HG02852 (cell line): ENCODE measurements at regions not wholly inside any gene's neighbourhood (a gene's known extent, or its start where the extent isn't known, plus 50 kb on each side); places are given as distances from the start of the nearest gene placed in this dataset.

ENCODE experiments used
- ATAC-seq: cut with Tn5 transposase; IDR thresholded peaks from one replicate; pipeline ENCODE4 v1.9.1; 2021; ENCODE audit warnings: mild to moderate bottlenecking, moderate library complexity; ENCODE audit not compliant: unreplicated experiment

GRCh38 chr1:4033713-4034112 lies 133.6 kb upstream of the C1orf174 start:
- no peak for ATAC-seq

DNA sequence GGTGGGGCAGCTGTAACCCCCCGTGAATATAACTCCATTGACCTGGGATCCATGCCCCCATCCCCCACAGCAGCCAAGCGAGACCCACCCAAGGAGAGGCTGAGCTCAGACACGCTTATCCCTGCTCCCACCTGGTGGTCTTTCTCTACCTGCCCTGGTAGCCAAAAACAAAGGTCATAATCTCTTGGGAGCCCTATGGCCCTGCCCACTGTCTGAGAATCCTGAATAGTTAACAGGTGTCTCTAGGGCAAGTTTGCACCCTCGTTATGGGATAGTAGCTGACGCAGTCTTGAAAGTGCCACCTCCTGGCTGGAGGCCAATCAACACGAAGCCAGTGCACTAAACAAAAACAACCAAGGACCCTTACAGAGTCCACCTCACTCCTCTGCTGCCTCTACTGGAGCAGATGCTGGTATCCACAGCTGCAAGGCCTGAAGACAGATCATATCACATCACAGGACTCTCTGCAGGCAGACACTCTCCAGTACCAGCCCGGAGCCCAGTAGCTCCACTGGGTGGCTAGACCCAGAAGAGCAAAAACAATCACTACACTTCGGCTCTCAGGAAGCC lies 134.3 kb upstream of the C1orf174 start:
- ATAC-seq, result no peak

GRCh38 chr1:4044967-4045366 lies 144.9 kb upstream of the C1orf174 start:
- no peak for ATAC-seq

DNA sequence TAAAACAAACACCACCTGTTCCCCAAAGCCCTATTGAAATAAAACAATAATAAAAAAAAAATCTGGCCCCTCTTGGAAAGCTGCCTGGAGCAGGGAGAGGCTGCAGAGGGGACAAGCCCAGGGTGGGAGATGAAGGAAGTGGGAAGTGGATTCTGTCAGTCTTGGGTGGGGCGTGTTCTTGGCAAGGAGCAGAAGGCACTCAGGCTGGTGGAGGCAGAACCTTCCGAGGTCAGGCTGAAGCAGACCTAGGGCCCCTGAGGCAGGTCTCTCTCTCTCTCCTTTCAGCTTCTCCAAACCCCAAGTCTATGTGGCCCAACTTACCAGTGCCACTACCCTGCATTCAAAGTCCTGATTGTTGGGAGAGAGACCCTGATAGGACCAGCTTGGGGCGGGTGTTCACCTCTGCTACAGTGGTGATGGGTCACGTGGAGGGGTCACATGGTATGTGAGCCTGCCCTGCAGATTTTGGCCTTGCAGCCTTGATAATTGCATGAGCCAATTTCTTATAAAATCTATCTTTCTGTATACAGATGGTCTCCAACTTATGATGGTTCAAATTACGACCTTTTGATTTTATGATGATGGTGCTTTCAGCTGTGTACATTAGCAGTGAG lies 145.4 kb upstream of the C1orf174 start:
- ATAC-seq, result no peak

DNA sequence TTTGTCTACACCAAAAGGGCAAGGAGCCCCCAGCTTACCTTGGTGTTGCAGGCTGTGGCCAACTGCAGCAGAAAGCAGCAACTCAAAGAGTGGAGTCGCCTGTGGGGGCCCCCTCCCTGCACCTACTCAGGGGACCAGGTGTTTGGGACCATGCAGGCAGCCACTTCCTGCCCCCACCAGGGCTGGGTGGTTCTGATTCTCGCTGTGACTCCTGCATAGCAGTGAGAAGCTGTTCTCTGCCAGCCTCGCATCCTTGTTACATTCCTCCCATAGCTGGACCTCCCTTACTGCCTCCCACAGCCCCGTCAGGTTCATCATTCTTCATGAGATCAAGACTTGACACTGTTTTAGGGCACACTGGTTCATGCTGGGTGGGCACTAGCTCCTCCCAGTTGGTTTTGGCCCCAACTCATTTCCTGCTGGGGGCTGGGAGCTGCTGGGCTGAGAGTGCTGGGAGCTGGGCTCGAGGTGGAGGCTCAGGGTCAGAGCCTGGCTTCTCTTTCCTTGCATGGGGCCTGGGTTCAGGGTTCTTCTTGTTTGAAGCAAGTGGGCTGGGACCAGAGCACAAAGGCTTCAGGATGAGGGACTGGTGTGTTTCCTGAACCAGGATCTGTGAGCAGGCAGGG lies 146.9 kb upstream of the C1orf174 start:
- ATAC-seq, result no peak

- ATAC-seq, result no peak
Observed at GRCh38 chr1:4047666-4048065, 147.6 kb upstream of the C1orf174 start.

DNA sequence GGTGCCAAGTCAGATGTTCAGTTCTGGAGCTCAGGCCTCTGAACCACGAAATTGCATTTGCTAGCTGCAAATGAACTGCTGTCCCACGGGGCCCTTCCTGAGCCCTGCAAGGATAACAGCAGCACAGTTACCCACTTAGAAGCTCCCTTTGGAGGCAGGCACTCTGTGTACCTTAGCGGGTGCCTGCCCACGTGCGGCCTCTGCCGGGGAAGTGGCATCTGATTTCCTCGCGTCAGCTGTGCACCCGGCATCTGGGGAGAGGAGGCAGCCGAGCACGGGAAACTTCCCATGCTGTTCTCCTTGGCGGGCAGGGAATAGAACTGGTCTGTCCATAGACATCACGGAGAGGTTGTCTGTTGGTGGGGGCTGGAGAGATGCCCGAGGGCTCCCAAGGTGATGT lies 148.0 kb upstream of the C1orf174 start:
- ATAC-seq, result no peak

DNA sequence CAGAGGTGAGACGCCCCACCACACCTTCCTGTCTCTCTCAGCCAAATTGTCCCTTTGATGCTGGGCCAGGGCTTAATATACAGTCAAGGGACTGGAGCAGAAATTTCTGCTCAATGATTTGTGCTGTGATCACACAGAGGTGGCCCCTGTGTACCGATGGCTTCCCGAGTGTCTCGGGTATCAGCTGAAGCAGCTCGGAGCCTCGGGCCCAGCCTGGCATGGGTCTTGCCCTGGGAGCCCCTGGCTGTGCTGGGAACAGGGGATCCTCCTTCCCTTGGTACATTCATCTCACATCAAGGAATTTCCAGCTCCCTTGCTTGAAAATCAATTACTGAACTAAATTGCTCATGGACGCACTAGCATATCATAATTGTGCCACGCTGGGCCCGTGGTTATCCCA lies 148.8 kb upstream of the C1orf174 start:
- no peak for ATAC-seq

DNA sequence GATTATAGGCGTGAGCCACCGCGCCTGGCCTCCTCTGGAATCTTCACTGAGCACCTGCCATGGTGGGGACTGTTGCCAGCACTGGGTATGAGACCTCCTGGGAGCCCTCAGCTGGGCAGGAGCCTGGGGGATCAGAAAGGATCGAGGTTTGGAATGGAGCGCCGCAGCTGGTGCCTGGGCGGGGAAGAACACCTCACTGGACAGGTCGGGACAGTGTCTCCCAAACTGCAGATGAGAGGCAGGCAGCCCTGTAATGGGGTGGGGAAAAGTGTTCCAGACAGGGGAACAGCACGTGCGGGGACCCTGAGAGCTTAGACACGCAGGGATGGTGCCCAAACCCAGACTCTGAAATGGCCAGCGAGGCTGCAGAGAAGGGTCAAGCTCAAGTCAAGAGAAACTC lies 150.9 kb upstream of the C1orf174 start:
- no peak for ATAC-seq

DNA sequence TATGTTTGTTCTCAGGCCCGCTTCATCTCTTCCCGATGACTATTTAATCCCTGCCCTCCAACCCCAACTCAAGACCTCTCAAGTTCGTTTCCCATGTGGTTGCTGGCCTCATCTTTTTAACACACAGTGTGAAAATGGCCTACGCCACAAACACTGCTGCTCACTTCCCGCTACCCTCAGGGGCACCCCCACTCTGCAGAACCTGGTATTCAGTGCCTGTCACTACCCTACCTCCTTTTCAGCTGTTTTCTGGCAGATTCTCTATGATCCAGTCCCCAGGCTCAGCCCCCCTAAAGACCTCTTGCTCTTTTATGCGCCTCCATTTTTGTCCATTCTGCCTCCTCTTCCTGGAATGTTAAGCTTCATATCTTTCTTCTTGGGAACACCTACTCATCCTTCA lies 152.6 kb upstream of the C1orf174 start:
- no peak for ATAC-seq

- ATAC-seq, result no peak
Observed at GRCh38 chr1:4053160-4053748, 153.2 kb upstream of the C1orf174 start.

DNA sequence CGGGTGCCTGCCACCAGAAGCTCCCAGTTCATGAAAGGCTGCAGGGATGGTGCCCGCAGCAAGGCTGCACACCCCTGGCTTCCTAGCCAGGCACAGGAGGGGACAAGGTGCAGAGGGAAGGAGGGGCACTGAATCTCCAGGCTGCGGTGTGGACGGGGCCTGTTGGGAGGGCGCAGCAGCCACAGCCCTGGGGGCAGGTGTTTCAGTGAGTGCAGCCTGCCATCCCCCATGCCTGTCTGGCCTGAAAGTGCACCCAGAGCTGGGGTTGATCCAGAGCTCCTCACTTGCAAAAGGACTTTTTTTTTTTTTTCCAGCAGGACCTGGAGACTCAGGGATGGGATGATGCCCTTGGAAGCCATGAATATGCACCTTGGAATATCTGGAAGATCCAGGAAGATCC lies 153.7 kb upstream of the C1orf174 start:
- no peak for ATAC-seq

DNA sequence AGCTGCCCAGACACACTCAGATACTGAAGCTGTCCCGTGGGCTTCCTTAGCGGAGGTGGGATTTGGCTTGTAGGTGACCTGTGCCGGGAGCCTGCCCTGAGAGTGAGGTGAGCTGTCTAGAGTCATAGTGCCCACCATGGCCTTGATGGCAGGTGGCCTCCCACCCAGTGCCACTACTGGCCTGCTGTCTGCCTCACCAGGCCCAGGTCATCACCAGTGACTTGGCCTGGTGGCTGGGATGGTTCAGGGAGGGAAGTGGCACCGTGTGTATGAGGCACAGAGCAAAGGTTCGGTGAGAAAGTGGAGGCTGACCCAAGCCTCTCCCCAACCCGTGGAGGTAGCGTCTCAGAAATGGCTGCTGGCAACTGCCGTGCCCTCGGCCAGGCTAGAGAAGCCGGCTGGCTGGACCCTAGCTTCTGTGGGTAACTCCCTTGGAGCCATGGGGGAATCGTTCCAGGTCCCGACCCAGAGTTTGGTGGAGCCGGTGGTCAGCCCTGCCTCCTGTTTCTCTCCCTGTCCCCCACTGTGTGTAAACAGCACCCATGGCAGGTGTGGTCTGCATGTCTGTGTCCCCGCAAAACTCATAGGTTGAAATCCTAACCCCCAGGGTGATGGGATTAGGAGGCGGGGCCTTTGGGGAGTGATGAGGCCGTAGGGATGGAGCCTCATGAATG lies 155.4 kb upstream of the C1orf174 start:
- no peak for ATAC-seq

- ATAC-seq, result no peak
Observed at GRCh38 chr1:4056422-4056821, 156.3 kb upstream of the C1orf174 start.

DNA sequence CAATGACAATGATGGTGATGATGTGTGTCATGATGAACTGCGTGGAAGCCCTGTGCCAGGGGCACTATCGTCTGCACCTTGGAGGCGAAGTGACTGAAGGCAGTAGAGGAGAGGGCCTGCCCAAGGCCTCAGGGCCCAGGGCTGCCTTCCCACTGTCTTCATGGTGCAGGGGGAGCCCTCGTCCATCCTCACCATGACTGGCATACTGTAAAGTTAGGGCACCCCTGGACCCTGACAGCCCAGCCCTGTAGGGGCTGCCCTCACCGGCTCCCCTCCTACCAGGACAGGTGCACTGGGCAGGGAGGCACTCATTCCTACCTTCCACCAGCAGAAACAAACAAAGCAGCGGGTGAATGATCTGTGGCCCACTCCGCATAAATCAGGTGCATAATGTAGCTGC lies 156.9 kb upstream of the C1orf174 start:
- no peak for ATAC-seq

DNA sequence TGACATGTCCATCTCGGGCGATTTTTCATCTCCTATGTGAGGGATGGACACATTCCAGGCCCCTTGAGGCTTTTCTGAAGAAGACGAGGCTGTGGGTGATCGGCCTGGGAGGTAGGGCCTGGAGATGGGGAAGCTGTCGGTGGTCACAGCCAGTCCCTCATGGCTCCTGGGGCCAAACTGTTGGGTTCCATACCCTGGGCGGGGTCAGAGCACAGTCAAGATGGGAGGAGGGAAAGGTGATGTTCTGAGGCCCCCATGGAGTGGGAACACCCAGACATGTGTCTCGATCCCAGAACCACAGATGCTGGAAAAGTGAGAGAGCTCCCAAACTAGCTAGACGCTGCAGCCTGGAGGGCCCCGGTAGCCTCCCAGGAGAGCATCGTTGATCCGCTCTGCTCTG lies 157.5 kb upstream of the C1orf174 start:
- no peak for ATAC-seq

GRCh38 chr1:4058122-4058521 lies 158.1 kb upstream of the C1orf174 start:
- no peak for ATAC-seq

DNA sequence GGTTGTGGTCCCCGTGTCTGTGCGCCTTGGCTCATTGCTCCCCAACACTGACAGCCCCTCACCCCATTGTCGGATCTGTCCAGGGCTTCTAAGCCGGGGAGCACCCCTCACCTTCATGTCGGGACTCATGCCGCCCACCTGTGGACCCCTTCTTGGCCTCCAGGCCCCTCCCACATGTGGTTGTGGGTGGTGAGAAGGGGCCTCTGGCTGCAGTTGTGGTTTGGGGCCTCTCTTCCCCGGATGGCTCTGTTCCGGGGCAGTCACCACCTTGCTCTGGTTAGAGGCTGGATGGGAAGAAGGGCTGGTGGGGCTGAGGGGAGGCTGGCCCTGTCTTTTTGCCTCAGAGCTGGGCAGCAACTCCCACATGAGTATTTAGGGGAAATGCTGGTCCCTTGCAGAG lies 158.6 kb upstream of the C1orf174 start:
- no peak for ATAC-seq

DNA sequence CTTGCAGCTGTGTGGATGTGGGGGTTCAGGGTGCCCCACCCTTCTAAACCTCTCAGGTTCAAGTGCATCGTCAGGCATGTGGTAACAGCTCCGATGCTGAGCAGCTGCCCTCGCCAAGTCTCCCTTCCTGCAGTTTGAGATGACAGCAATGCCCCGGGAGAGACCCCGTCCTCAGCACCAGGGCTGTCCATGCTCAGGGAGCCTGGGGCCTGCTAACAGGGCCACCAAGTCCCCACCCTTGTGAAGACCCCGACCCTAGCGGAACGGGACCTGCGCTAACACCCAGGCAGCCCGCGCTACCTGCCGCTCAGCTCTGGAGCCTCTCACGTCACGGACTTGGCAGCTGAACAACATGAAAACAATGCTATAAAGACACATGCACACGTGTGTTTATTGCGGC lies 159.2 kb upstream of the C1orf174 start:
- no peak for ATAC-seq

- ATAC-seq, result no peak
Observed at GRCh38 chr1:4060850-4061249, 160.8 kb upstream of the C1orf174 start.

DNA sequence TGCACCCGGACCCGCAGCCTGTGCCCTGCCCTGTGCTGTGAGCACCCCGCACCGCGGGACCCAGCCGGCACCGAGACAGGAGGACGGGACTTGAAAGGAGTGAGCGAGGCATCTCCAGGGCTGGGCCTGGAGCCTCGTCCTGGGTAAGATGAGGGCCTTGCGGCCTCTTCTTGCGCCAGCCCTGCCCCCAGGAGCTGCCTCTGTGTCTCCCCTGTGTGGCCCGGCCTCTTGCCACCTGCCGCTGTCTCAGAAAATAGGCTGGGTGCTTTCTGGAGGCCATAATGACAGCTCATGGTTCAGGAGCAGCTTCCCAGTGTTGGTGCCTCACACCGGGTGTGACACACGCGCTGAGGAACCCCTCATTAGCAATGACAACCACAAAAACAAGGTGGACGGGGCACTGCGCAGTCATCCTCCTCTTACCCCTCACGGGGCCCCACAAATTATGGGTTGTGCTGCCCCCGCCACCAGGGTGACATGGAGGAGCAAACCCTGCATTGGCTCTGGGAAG lies 161.5 kb upstream of the C1orf174 start:
- ATAC-seq, result no peak

GRCh38 chr1:4062041-4062440 lies 162.0 kb upstream of the C1orf174 start:
- ATAC-seq, result no peak
